ENCODE measurements at regions not wholly inside any gene's neighbourhood (a gene's known extent, or its start where the extent isn't known, plus 50 kb on each side); places are given as distances from the start of the nearest gene placed in this dataset.

DNA sequence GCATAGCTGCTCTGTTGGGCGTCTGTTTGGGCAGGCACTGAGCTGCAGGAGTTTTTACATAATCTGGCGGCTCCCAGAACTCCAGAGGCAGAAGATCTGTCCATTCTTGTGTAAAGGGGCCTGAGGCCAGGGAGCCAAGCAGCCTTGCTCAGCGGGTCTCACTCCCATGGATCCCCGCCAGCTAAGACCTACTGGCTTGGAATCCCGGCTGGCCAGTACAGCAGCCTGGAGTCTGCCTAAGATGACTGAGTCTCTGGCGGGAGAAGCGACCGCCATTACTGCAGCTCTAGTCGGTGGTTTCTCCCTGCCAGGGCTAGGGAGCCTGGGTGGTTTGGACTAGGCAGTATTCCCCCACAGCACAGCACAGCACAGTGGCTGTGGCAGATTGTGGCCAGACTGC lies 268.4 kb upstream of the SYNCRIP start:
- no peak for TF ChIP-seq ISX (CRISPR knock-in tag; conservative IDR thresholded peaks at IDR 0.05)
- TF ChIP-seq, protein P1, sequence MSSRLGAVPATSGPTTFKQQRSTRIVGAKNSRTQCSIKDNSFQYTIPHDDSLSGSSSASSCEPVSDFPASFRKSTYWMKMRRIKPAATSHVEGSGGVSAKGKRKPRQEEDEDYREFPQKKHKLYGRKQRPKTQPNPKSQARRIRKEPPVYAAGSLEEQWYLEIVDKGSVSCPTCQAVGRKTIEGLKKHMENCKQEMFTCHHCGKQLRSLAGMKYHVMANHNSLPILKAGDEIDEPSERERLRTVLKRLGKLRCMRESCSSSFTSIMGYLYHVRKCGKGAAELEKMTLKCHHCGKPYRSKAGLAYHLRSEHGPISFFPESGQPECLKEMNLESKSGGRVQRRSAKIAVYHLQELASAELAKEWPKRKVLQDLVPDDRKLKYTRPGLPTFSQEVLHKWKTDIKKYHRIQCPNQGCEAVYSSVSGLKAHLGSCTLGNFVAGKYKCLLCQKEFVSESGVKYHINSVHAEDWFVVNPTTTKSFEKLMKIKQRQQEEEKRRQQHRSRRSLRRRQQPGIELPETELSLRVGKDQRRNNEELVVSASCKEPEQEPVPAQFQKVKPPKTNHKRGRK (CRISPR knock-in tag; IDR thresholded peaks at IDR 0.05), result no peak
- no peak for TF ChIP-seq NR1H2 (CRISPR knock-in tag; IDR thresholded peaks at IDR 0.05; ENCODE audit: borderline replicate concordance, low read depth)
- TF ChIP-seq, protein P2, sequence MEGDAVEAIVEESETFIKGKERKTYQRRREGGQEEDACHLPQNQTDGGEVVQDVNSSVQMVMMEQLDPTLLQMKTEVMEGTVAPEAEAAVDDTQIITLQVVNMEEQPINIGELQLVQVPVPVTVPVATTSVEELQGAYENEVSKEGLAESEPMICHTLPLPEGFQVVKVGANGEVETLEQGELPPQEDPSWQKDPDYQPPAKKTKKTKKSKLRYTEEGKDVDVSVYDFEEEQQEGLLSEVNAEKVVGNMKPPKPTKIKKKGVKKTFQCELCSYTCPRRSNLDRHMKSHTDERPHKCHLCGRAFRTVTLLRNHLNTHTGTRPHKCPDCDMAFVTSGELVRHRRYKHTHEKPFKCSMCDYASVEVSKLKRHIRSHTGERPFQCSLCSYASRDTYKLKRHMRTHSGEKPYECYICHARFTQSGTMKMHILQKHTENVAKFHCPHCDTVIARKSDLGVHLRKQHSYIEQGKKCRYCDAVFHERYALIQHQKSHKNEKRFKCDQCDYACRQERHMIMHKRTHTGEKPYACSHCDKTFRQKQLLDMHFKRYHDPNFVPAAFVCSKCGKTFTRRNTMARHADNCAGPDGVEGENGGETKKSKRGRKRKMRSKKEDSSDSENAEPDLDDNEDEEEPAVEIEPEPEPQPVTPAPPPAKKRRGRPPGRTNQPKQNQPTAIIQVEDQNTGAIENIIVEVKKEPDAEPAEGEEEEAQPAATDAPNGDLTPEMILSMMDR (CRISPR knock-in tag; IDR thresholded peaks at IDR 0.05), result no peak
- TF ChIP-seq, protein P3, sequence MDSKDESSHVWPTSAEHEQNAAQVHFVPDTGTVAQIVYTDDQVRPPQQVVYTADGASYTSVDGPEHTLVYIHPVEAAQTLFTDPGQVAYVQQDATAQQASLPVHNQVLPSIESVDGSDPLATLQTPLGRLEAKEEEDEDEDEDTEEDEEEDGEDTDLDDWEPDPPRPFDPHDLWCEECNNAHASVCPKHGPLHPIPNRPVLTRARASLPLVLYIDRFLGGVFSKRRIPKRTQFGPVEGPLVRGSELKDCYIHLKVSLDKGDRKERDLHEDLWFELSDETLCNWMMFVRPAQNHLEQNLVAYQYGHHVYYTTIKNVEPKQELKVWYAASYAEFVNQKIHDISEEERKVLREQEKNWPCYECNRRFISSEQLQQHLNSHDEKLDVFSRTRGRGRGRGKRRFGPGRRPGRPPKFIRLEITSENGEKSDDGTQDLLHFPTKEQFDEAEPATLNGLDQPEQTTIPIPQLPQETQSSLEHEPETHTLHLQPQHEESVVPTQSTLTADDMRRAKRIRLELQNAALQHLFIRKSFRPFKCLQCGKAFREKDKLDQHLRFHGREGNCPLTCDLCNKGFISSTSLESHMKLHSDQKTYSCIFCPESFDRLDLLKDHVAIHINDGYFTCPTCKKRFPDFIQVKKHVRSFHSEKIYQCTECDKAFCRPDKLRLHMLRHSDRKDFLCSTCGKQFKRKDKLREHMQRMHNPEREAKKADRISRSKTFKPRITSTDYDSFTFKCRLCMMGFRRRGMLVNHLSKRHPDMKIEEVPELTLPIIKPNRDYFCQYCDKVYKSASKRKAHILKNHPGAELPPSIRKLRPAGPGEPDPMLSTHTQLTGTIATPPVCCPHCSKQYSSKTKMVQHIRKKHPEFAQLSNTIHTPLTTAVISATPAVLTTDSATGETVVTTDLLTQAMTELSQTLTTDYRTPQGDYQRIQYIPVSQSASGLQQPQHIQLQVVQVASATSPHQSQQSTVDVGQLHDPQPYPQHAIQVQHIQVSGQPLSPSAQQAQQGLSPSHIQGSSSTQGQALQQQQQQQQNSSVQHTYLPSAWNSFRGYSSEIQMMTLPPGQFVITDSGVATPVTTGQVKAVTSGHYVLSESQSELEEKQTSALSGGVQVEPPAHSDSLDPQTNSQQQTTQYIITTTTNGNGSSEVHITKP (CRISPR knock-in tag; IDR thresholded peaks at IDR 0.05; ENCODE audit: low read depth), result no peak
- no peak for TF ChIP-seq POLR2AphosphoS5 (IDR thresholded peaks at IDR 0.05; ENCODE audit: low read depth, low read length)
- TF ChIP-seq POLR2A (IDR thresholded peaks at IDR 0.05; ENCODE audit: insufficient read depth in 1 of 2, low read depth in 2 of 2, low read length in 2 of 2), result no peak
